ENCODE measurements at regions not wholly inside any gene's neighbourhood (a gene's known extent, or its start where the extent isn't known, plus 50 kb on each side); places are given as distances from the start of the nearest gene placed in this dataset.

- no peak for TF ChIP-seq CTCF (IDR thresholded peaks at IDR 0.05)
- no peak for TF ChIP-seq POLR2A (IDR thresholded peaks at IDR 0.05)
Measured at GRCh38 chr21:28554660-28555475, 437.8 kb downstream of the LTN1 start.

Measured in suprapubic skin (tissue), 3 donors.